Esophagus (tissue), 2 donors: ENCODE measurements at regions not wholly inside any gene's neighbourhood (a gene's known extent, or its start where the extent isn't known, plus 50 kb on each side); places are given as distances from the start of the nearest gene placed in this dataset.

ENCODE experiments used
- H3K27ac ChIP-seq, 2 donors: one replicate each; pipeline ENCODE4 v1.5.1; 2013; ENCODE audit warnings: low read depth in 2 of 2, mild to moderate bottlenecking in 2 of 2, inconsistent platforms in 1 of 2, low read length in 1 of 2, moderate library complexity in 1 of 2
- H3K27me3 ChIP-seq, 2 donors: one replicate each; pipeline ENCODE4 v1.6.1; 2013; ENCODE audit warnings: low read length in 2 of 2, control low read depth in 1 of 2, mild to moderate bottlenecking in 1 of 2; ENCODE audit not compliant: insufficient read depth in 2 of 2, control insufficient read depth in 1 of 2
- H3K36me3 ChIP-seq, 2 donors: one replicate each; pipeline ENCODE4 v1.6.1; 2013; ENCODE audit warnings: low read length in 1 of 2; ENCODE audit not compliant: control insufficient read depth in 2 of 2, insufficient read depth in 2 of 2
- H3K4me1 ChIP-seq, 2 donors: one replicate each; pipeline ENCODE4 v1.6.1; 2013; ENCODE audit warnings: low read length in 1 of 2; ENCODE audit not compliant: control insufficient read depth in 2 of 2, insufficient read depth in 2 of 2
- H3K4me3 ChIP-seq, 2 donors: one replicate each; pipeline ENCODE4 v1.5.1; 2013; ENCODE audit warnings: low read length in 2 of 2, mild to moderate bottlenecking in 2 of 2, low read depth in 1 of 2, moderate library complexity in 1 of 2
- H3K9me3 ChIP-seq, 2 donors: one replicate each; pipeline ENCODE4 v1.6.1; 2013; ENCODE audit warnings: mild to moderate bottlenecking in 2 of 2, low read depth in 1 of 2, low read length in 1 of 2, moderate library complexity in 1 of 2; ENCODE audit not compliant: control insufficient read depth in 2 of 2, insufficient read depth in 1 of 2
- WGBS, 2 donors: extraction: QIAGEN DNeasy Blood & Tissue Kit; methylation state at CpG; one replicate each; pipeline ENCODE4 v1.1.7; 2013; 5-methylcytosine and 5-hydroxymethylcytosine counted together
- donor health status: healthy with polysubstance abuse.
- donor health status: Bipolar disorder and iron deficiency.

GRCh38 chr6:137701942-137702341, 165.1 kb upstream of the TNFAIP3 start:
- Histone ChIP-seq H3K36me3 (no peaks in the 10 kb centered on the region), H3K9me3 (no peaks in the 10 kb centered on the region), H3K27me3 (no peaks in the 10 kb centered on the region), H3K4me3 (no peak overlapping the region), H3K4me1 (peaks cover 0 to 2% of the 10 kb centered on the region in 2 donors), H3K27ac (no peak overlapping the region)
- 80 to 97% methylated on average over 2 of the region's 2 CpGs for WGBS, 2 donors

GRCh38 chr6:137702791-137703424, 164.2 kb upstream of the TNFAIP3 start:
- H3K4me1 ChIP-seq = no peaks in the 10 kb centered on the region
- no peak overlapping the region for H3K4me3 ChIP-seq
- no peaks in the 10 kb centered on the region for H3K9me3 ChIP-seq
- H3K27me3 ChIP-seq = no peaks in the 10 kb centered on the region
- H3K27ac ChIP-seq = no peak overlapping the region
- H3K36me3 ChIP-seq = no peaks in the 10 kb centered on the region
- WGBS, 2 donors = 82 to 93% methylated on average over 1 of the region's 1 CpG

DNA sequence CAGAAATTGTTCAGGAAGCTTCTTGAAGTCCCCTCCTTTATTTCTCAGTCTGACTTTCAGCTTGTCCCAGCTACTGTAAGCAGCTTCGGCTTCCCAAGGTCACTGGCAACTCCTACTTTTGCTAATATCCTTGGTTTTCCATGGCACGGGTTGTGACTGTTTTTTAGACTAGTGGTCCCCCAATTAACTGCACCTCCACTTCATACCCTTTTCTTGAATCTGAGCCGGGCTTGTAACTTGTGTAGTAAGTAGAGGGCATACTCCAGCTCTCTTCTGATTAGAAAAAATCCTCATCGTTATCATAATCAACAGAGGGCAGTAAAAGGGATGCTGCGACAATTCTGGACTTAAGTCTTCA, 162.3 kb upstream of the TNFAIP3 start:
- Histone ChIP-seq H3K36me3 (no peaks in the 10 kb centered on the region), H3K27ac (no peak overlapping the region), H3K4me3 (no peak overlapping the region), H3K27me3 (no peaks in the 10 kb centered on the region), H3K9me3 (no peaks in the 10 kb centered on the region), H3K4me1 (no peaks in the 10 kb centered on the region)
- WGBS, 2 donors = 55 to 65% methylated on average over 5 of the region's 5 CpGs

DNA sequence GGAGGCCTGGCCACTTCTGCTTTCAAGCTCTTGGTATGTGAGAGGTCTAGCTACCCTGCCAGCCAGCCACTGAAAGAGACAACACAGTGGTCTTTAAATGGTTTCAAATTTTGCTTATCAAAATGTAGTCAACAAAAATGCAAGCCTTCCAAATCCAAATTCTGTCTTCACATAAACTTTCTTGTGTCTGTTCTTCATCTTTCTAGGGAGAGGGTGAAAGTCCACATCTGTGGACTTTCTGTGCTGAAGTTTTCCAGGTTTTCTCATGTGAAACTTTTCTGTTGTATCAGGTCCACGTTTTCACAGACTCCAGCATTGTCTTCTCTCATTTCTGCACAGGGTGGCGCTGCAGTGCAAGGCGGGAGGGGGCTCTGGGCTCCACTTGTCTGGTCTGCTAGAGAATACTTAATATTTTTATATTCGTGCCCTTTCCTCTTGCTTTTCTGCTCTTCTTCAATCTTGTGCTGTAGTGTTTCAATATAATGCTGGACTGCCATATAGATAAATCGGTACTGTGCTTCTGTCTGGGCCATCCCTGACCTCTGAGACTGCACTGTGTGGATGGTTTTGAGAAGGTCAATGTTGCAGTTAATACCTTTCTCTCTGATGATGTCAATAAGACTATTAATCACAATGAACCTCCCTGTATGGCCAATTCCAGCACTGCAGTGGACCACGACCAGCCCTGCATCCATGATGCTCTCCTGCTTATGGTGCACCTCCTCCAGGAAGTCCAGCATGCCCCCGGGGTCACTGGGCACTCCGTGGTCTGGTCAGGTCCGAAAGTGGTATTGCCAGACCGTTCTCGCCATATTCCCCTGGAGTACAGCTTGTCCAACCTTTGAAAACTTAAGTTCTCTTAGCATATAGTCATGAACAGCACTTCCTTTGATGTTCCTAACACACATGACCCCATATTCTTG, 161.6 kb upstream of the TNFAIP3 start:
- no peak overlapping the region for H3K4me3 ChIP-seq
- no peaks in the 10 kb centered on the region for H3K36me3 ChIP-seq
- H3K27ac ChIP-seq = no peak overlapping the region
- H3K4me1 ChIP-seq = no peaks in the 10 kb centered on the region
- H3K9me3 ChIP-seq = no peaks in the 10 kb centered on the region
- no peaks in the 10 kb centered on the region for H3K27me3 ChIP-seq
- WGBS, 2 donors = 50 to 55% methylated on average over 11 of the region's 11 CpGs

- Histone ChIP-seq H3K27me3 (no peaks in the 10 kb centered on the region), H3K27ac (no peak overlapping the region), H3K4me3 (no peak overlapping the region), H3K36me3 (no peaks in the 10 kb centered on the region), H3K9me3 (no peaks in the 10 kb centered on the region), H3K4me1 (no peaks in the 10 kb centered on the region)
- 66 to 68% methylated on average over 10 of the region's 10 CpGs for WGBS, 2 donors
These were observed 160.8 kb upstream of the TNFAIP3 start for GRCh38 chr6:137706083-137706750.

GRCh38 chr6:137707038-137707589, 159.9 kb upstream of the TNFAIP3 start:
- Histone ChIP-seq H3K4me3 (no peak overlapping the region), H3K36me3 (no peaks in the 10 kb centered on the region), H3K4me1 (no peaks in the 10 kb centered on the region), H3K27me3 (no peaks in the 10 kb centered on the region), H3K9me3 (no peaks in the 10 kb centered on the region), H3K27ac (peak overlapping the region in 1 of 2 donors; percentile 13)
- 84 to 86% methylated on average over 9 of the region's 9 CpGs for WGBS, 2 donors

DNA sequence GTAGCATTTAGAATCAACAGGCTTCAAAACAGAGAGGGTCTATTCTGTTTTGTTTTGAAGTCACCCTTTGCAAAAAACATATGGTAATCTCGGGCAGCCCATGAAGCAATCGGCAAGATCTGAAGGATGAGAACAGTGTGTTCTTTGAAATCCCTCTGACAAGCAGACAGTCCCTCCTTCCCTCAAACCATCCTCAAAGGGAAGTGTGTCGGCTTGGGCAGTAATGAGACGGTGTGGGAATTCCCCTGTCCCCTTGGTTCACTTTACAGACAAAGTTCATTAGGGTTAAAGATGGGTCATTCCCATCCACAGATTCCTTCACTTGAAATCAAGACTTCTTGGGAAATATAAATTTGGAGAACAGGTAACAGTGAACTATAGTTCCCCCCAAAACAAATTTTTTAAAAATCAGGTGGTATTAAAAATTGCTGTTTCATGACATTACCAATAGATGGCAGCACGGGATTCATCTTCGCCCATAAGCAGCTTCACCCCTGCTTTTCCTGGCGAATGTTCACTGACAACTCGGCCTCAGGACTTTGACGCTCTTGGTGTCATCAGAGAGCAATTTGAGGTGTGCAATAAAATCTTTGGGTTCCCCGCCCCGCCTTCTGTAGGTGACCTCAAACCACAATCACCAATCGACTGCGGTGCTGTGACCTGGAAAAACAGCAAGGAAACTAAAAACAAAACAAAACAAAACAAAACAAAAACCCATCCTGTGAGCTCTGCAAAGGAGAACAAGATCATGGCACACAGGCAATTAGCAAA, 159.3 kb upstream of the TNFAIP3 start:
- WGBS, 2 donors = 6 to 8% methylated on average over 13 of the region's 13 CpGs
- no peaks in the 10 kb centered on the region for H3K4me1 ChIP-seq
- H3K27me3 ChIP-seq = no peaks in the 10 kb centered on the region
- H3K27ac ChIP-seq = peak overlapping the region in 1 of 2 donors; percentile 49
- H3K4me3 ChIP-seq = peak overlapping the region in 1 of 2 donors; percentile 14
- no peaks in the 10 kb centered on the region for H3K9me3 ChIP-seq
- no peaks in the 10 kb centered on the region for H3K36me3 ChIP-seq

DNA sequence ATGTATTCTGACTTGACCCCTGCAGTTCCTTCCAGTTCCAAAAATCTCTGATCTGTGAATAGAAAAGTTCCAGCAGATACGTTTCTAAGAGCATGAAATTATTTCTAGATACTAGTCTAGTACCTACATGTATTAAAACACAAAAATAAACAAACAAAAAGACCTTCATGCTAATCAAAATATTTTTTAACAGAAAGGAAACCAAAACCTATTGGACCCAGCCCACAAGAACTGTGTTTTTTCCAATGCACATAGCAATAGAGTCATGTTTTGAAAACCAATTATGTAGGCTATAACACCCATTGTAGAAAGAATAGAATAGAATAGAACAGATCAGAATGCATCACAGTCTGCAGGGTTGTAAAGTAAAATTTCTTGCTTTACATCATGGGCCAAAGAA, 158.6 kb upstream of the TNFAIP3 start:
- no peaks in the 10 kb centered on the region for H3K9me3 ChIP-seq
- H3K27me3 ChIP-seq = no peaks in the 10 kb centered on the region
- H3K36me3 ChIP-seq = no peaks in the 10 kb centered on the region
- H3K4me1 ChIP-seq = no peaks in the 10 kb centered on the region
- H3K27ac ChIP-seq = no peak overlapping the region
- no peak overlapping the region for H3K4me3 ChIP-seq
- 29 to 42% methylated on average over 1 of the region's 1 CpG for WGBS, 2 donors
